ENCODE measurements at regions not wholly inside any gene's neighbourhood (a gene's known extent, or its start where the extent isn't known, plus 50 kb on each side); places are given as distances from the start of the nearest gene placed in this dataset.

- TF ChIP-seq CTCF (conservative IDR thresholded peaks at IDR 0.05; ENCODE audit: low read length) (no peak), EZH2phosphoT487 (IDR thresholded peaks at IDR 0.05; ENCODE audit: borderline replicate concordance) (no peak)
These were observed 173.5 kb downstream of the ASMT start for GRCh38 chrX:1788300-1788911.

Measured in Loucy (cell line).